Stimulated activated naive CD8-positive, alpha-beta T cell treated with anti-CD3 and anti-CD28 coated beads, Interleukin-15, amount 100 ng/mL, for 72 hours (primary cell): ENCODE measurements at regions not wholly inside any gene's neighbourhood (a gene's known extent, or its start where the extent isn't known, plus 50 kb on each side); places are given as distances from the start of the nearest gene placed in this dataset.

ENCODE experiments used
- ATAC-seq: fragments of 150-1000 bp; cut with Tn5 transposase; 2 replicates; pipeline ENCODE4 v1.10.0; 2021; ENCODE audit warnings: mild to moderate bottlenecking, moderate library complexity
- DNase-seq, 2 donors: peaks; one replicate each; pipeline ENCODE4 v3.0.0; 2021 to 2022
- H3K27ac Mint-ChIP-seq, 2 donors: one replicate each; pipeline ENCODE4 v1.8.0; 2022; ENCODE audit warnings: mild to moderate bottlenecking in 2 of 2, mixed read lengths in 2 of 2, moderate library complexity in 2 of 2
- H3K27me3 Mint-ChIP-seq: one replicate; pipeline ENCODE4 v1.8.0; 2022; ENCODE audit warnings: mixed read lengths
- H3K4me1 Mint-ChIP-seq: one replicate; pipeline ENCODE4 v1.8.0; 2022; ENCODE audit warnings: mild to moderate bottlenecking, mixed read lengths
- H3K4me3 Mint-ChIP-seq, 2 donors: one replicate each; pipeline ENCODE4 v1.8.0; 2022; ENCODE audit warnings: mild to moderate bottlenecking in 2 of 2, mixed read lengths in 2 of 2, moderate library complexity in 1 of 2
- H3K9me3 Mint-ChIP-seq, 2 donors: one replicate each; pipeline ENCODE4 v1.8.0; 2022; ENCODE audit warnings: mixed read lengths in 2 of 2

- Mint-ChIP-seq H3K27me3 (no peaks in the 10 kb centered on the region), H3K27ac (no peak overlapping the region), H3K4me3 (no peak overlapping the region), H3K9me3 (peaks cover 5 to 9% of the 10 kb centered on the region in 2 donors), H3K4me1 (no peaks in the 10 kb centered on the region)
- no peak for DNase-seq
- ATAC-seq, result no peak
These were observed 968.2 kb downstream of the STIM2 start for GRCh38 chr4:27828843-27829242.

GRCh38 chr4:27830251-27830650 is 969.6 kb downstream of the STIM2 start:
- DNase-seq (no peak), ATAC-seq (no peak)
- Mint-ChIP-seq H3K27ac (no peak overlapping the region), H3K4me3 (no peak overlapping the region), H3K4me1 (no peaks in the 10 kb centered on the region), H3K27me3 (no peaks in the 10 kb centered on the region), H3K9me3 (peaks cover 5 to 10% of the 10 kb centered on the region in 2 donors)

GRCh38 chr4:27835851-27836250 is 975.2 kb downstream of the STIM2 start:
- Mint-ChIP-seq H3K27ac (no peak overlapping the region), H3K4me1 (no peaks in the 10 kb centered on the region), H3K4me3 (no peak overlapping the region), H3K27me3 (no peaks in the 10 kb centered on the region), H3K9me3 (peaks cover under 1 to 6% of the 10 kb centered on the region in 2 donors)
- no peak for ATAC-seq
- DNase-seq, result no peak

- no peak for ATAC-seq
- H3K4me1 Mint-ChIP-seq, result no peaks in the 10 kb centered on the region
- H3K4me3 Mint-ChIP-seq, result no peak overlapping the region
- H3K9me3 Mint-ChIP-seq, result peaks cover 6 to 7% of the 10 kb centered on the region in 2 donors
- no peak for DNase-seq
- no peaks in the 10 kb centered on the region for H3K27me3 Mint-ChIP-seq
- no peak overlapping the region for H3K27ac Mint-ChIP-seq
These were observed 975.9 kb downstream of the STIM2 start for GRCh38 chr4:27836523-27836922.

- Mint-ChIP-seq H3K4me1 (no peaks in the 10 kb centered on the region), H3K9me3 (peaks cover 0 to 9% of the 10 kb centered on the region in 2 donors), H3K27me3 (no peaks in the 10 kb centered on the region), H3K4me3 (no peak overlapping the region), H3K27ac (no peak overlapping the region)
- DNase-seq (no peak), ATAC-seq (no peak)
These were observed 983.1 kb downstream of the STIM2 start for GRCh38 chr4:27843776-27844175.

- H3K4me3 Mint-ChIP-seq, result no peak overlapping the region
- peaks cover 0 to 9% of the 10 kb centered on the region in 2 donors for H3K9me3 Mint-ChIP-seq
- no peak overlapping the region for H3K27ac Mint-ChIP-seq
- no peaks in the 10 kb centered on the region for H3K27me3 Mint-ChIP-seq
- no peak for ATAC-seq
- no peaks in the 10 kb centered on the region for H3K4me1 Mint-ChIP-seq
- DNase-seq, result no peak
These were observed 983.7 kb downstream of the STIM2 start for GRCh38 chr4:27844376-27844775.

GRCh38 chr4:27846951-27847350 is 986.3 kb downstream of the STIM2 start:
- Mint-ChIP-seq H3K9me3 (no peaks in the 10 kb centered on the region), H3K27me3 (no peaks in the 10 kb centered on the region), H3K27ac (no peak overlapping the region), H3K4me1 (no peaks in the 10 kb centered on the region), H3K4me3 (no peak overlapping the region)
- no peak for DNase-seq
- no peak for ATAC-seq

- Mint-ChIP-seq H3K27me3 (no peaks in the 10 kb centered on the region), H3K4me3 (no peak overlapping the region), H3K4me1 (no peaks in the 10 kb centered on the region), H3K27ac (no peak overlapping the region), H3K9me3 (no peaks in the 10 kb centered on the region)
- no peak for DNase-seq
- no peak for ATAC-seq
These were observed 1000.7 kb downstream of the STIM2 start for GRCh38 chr4:27861381-27861787.

- Mint-ChIP-seq H3K27ac (no peak overlapping the region), H3K4me1 (no peaks in the 10 kb centered on the region), H3K27me3 (no peaks in the 10 kb centered on the region), H3K9me3 (no peaks in the 10 kb centered on the region), H3K4me3 (no peak overlapping the region)
- ATAC-seq (no peak), DNase-seq (no peak)
These were observed 1001.2 kb downstream of the STIM2 start for GRCh38 chr4:27861802-27862201.

- Mint-ChIP-seq H3K4me3 (no peak overlapping the region), H3K4me1 (no peaks in the 10 kb centered on the region), H3K27me3 (no peaks in the 10 kb centered on the region), H3K9me3 (peaks cover 3 to 12% of the 10 kb centered on the region in 2 donors), H3K27ac (no peak overlapping the region)
- DNase-seq (no peak), ATAC-seq (no peak)
These were observed 1013.0 kb downstream of the STIM2 start for GRCh38 chr4:27873596-27873995.

- peaks cover 6 to 8% of the 10 kb centered on the region in 2 donors for H3K9me3 Mint-ChIP-seq
- no peak overlapping the region for H3K4me3 Mint-ChIP-seq
- ATAC-seq, result no peak
- H3K27ac Mint-ChIP-seq, result no peak overlapping the region
- DNase-seq, result no peak
- H3K27me3 Mint-ChIP-seq, result no peaks in the 10 kb centered on the region
- no peaks in the 10 kb centered on the region for H3K4me1 Mint-ChIP-seq
These were observed 1021.1 kb downstream of the STIM2 start for GRCh38 chr4:27881705-27882104.

GRCh38 chr4:27886120-27886519 is 1025.5 kb downstream of the STIM2 start:
- H3K4me1 Mint-ChIP-seq, result no peaks in the 10 kb centered on the region

GRCh38 chr4:27887646-27888045 is 1027.0 kb downstream of the STIM2 start:
- no peak overlapping the region for H3K27ac Mint-ChIP-seq
- no peak for ATAC-seq
- H3K27me3 Mint-ChIP-seq, result no peaks in the 10 kb centered on the region
- no peaks in the 10 kb centered on the region for H3K4me1 Mint-ChIP-seq
- no peak for DNase-seq
- peaks cover 0 to 14% of the 10 kb centered on the region in 2 donors for H3K9me3 Mint-ChIP-seq
- no peak overlapping the region for H3K4me3 Mint-ChIP-seq

More at GRCh38 chr4:27886120-27886519, 1025.5 kb downstream of the STIM2 start:
- Mint-ChIP-seq H3K4me3 (no peak overlapping the region), H3K9me3 (peaks cover 0 to 13% of the 10 kb centered on the region in 2 donors), H3K27ac (no peak overlapping the region), H3K27me3 (no peaks in the 10 kb centered on the region)
- DNase-seq, result no peak
- no peak for ATAC-seq

GRCh38 chr4:27888505-27888904 is 1027.9 kb downstream of the STIM2 start:
- no peak overlapping the region for H3K27ac Mint-ChIP-seq
- H3K4me1 Mint-ChIP-seq, result no peaks in the 10 kb centered on the region
- no peaks in the 10 kb centered on the region for H3K27me3 Mint-ChIP-seq
- no peak overlapping the region for H3K4me3 Mint-ChIP-seq
- DNase-seq (no peak), ATAC-seq (no peak)
- H3K9me3 Mint-ChIP-seq, result peaks cover 0 to 15% of the 10 kb centered on the region in 2 donors

- H3K27ac Mint-ChIP-seq, result no peak overlapping the region
- H3K4me1 Mint-ChIP-seq, result no peaks in the 10 kb centered on the region
- H3K9me3 Mint-ChIP-seq, result peaks cover 9 to 20% of the 10 kb centered on the region in 2 donors
- no peak for DNase-seq
- ATAC-seq, result no peak
- H3K4me3 Mint-ChIP-seq, result no peak overlapping the region
- no peaks in the 10 kb centered on the region for H3K27me3 Mint-ChIP-seq
These were observed 1034.3 kb downstream of the STIM2 start for GRCh38 chr4:27894951-27895350.

GRCh38 chr4:27908356-27908755 is 1047.7 kb downstream of the STIM2 start:
- no peak for DNase-seq
- no peak overlapping the region for H3K4me3 Mint-ChIP-seq
- H3K4me1 Mint-ChIP-seq, result no peaks in the 10 kb centered on the region
- H3K9me3 Mint-ChIP-seq, result peaks cover 1 to 15% of the 10 kb centered on the region in 2 donors
- no peak overlapping the region for H3K27ac Mint-ChIP-seq
- H3K27me3 Mint-ChIP-seq, result no peaks in the 10 kb centered on the region
- no peak for ATAC-seq

- Mint-ChIP-seq H3K4me1 (no peaks in the 10 kb centered on the region), H3K9me3 (peaks cover 9 to 25% of the 10 kb centered on the region in 2 donors), H3K27me3 (no peaks in the 10 kb centered on the region), H3K4me3 (no peak overlapping the region), H3K27ac (no peak overlapping the region)
- no peak for ATAC-seq
- no peak for DNase-seq
These were observed 1049.6 kb downstream of the STIM2 start for GRCh38 chr4:27910227-27910626.
